Skeletal muscle cell (primary cell): ENCODE measurements at regions not wholly inside any gene's neighbourhood (a gene's known extent, or its start where the extent isn't known, plus 50 kb on each side); places are given as distances from the start of the nearest gene placed in this dataset.

ENCODE experiments used
- DNase-seq: peaks from one replicate; pipeline ENCODE4 v3.0.0-alpha.2; 2010; ENCODE audit warnings: low read depth
- H3K4me3 ChIP-seq: 2 replicates; pipeline ENCODE4 v1.5.1; 2011; ENCODE audit warnings: low read depth, mild to moderate bottlenecking, control low read depth, low read length, moderate library complexity

DNA sequence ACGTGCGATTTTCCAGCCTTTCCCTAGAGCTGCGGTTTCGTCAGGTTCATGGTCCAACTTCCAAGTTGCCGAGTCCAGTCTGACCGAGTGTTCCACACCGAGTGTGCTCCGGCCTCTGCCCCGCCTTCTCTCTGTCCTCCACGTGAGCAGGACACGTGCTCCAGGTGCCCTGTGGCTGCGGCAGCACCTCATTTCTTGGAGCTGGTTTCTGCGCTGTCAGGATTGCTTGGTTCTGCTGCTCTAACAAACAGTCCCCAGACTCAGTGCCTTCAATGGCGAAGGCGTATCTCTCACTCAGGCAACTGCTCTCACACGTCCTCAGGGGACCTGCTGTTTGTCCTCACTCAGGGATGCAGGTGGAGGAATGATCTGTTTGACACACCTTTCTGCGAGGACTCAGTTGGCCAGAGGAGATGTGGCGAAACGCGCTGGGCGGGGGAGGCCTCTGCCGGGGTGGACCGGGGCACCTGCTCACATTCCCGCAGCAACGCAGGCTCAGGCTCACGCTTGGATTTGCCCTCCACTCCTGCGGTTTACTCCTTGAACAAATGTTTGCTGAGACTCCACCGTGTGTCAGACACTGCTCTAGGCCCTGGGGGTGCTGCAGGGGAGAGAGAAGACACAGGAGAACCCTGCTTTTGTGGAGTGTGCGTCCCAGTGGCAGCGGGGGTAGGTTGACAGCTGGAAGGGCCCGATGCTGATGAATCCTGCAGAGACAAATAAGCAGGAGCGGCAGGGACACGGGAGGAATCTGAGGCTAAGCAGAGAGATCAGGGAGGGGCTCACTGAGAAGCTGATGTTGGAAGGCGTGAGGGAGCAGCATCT lies 63.4 kb upstream of the FBRSL1 start:
- H3K4me3 ChIP-seq: no peak overlapping the region
- DNase-seq: no peak

GRCh38 chr12:132424811-132425210 lies 65.1 kb upstream of the FBRSL1 start:
- no peak overlapping the region for H3K4me3 ChIP-seq
- no peak for DNase-seq

GRCh38 chr12:132423820-132424645 lies 65.9 kb upstream of the FBRSL1 start:
- no peak overlapping the region for H3K4me3 ChIP-seq
- no peak for DNase-seq

- no peak for DNase-seq
- H3K4me3 ChIP-seq: no peak overlapping the region
These were observed 66.6 kb upstream of the FBRSL1 start for GRCh38 chr12:132423251-132423819.

- DNase-seq: no peak
- no peak overlapping the region for H3K4me3 ChIP-seq
These were observed 67.4 kb upstream of the FBRSL1 start for GRCh38 chr12:132422381-132423043.

GRCh38 chr12:132422040-132422380 lies 67.9 kb upstream of the FBRSL1 start:
- DNase-seq: no peak
- H3K4me3 ChIP-seq: no peak overlapping the region

- DNase-seq: no peak
- H3K4me3 ChIP-seq: no peak overlapping the region
These were observed 70.2 kb upstream of the FBRSL1 start for GRCh38 chr12:132419631-132420246.

DNA sequence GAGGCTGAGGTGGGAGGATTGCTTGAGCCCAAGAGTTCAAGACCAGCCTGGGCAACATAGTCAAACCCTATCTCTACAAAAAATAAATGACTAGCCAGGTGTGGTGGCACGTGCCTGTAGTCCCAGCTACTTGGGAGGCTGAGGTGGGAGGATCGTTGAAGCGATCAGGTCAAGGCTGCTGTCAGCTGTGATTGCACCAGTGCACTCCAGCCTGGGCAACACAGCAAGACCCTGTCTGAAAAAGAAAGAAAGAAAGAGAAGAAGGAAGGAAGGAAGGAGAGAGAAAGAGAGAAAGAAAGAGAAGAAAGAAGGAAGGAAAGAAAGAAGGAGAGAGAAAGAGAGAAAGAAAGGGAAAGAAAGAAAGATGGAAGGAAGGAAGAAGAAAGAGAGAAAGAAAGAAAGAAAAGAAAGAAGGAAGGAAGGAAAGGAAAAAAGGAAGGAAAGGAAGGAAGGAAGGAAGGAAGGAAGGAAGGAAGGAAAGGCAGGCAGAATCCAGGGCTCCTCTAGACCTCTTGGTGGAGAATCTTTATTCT lies 71.5 kb upstream of the FBRSL1 start:
- no peak for DNase-seq

DNA sequence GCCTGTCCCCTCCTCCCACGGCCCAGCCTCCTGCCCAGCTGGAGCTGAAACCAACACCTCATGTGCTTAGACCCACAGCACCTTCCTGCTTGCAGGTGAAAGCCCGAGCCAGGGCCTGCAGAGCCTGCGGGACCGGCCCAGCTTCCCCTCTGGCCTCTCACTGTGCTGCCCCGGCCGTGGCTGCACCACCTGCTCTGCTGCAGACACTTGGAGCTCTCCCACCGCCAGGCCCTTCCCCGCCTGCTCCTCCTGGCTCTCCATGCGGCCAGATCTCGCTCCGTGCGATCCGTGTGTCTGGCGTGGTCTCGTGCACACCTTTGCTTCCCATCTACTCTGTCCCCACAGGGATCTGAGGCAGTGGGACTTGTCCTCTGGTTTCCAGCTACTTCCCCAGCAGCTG lies 72.2 kb upstream of the FBRSL1 start:
- DNase-seq: no peak
- no peak overlapping the region for H3K4me3 ChIP-seq

More for the DNA sequence above, 71.5 kb upstream of the FBRSL1 start:
- H3K4me3 ChIP-seq: no peak overlapping the region

DNA sequence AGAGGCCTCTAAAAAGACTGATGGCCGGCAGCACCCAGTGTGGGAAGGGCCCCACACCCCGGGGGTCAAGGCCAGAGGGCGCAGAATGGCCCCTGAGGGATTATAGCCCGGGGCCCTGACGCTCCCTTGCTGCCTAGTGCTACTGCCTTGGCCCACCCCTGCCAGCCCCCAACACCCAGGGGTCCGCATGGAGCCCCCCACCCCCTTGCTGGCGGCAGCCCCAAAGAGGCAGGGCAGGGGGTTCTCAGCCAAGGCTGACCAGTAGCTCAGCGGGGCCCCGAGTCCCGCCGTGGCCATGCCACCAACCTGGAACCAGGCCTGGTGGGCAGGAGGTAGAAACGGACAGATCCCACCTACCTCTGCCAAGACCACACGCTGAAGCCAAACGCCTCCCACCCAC lies 73.1 kb upstream of the FBRSL1 start:
- DNase-seq: no peak
- no peak overlapping the region for H3K4me3 ChIP-seq

GRCh38 chr12:132416121-132416673 lies 73.8 kb upstream of the FBRSL1 start:
- no peak overlapping the region for H3K4me3 ChIP-seq
- no peak for DNase-seq

DNA sequence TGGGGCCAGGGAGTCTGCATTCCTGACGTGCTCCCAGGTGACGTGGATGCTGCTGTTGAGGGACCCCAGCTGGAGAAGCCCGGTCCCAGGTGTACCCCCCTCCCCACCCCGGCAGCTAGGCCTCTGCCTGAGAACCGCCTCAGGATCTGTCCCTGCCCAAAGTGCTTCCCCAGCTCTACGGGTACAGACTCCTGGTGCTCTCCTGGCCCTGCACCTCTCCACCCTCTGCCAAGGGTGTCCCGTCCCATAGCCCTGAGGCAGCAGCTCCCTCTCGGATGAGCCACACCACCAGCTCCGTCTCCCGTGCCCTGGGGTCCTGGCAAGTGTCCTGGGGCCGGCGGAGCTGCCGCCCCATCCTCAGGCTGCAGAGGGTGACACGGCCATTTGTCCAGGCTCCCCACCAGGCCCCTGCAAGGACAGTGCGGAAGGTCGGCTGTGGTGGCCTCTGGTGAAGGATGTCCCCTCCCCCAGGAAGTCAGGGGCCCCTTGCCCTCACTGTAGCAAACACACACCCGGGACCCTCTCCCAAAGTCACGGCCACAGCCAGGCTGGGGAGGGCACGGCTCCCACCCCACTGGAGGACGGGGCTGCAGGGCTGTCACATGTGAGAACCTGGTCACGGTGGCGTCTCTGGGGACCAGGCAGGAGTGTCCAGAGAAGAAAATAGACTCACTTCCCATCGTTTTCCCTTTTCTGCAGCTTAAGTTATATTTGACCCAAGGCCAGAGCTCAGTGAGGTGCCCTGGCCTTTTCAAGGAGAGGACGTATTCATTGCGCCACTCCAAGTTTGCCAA lies 74.4 kb upstream of the FBRSL1 start:
- no peak for DNase-seq
- no peak overlapping the region for H3K4me3 ChIP-seq

DNA sequence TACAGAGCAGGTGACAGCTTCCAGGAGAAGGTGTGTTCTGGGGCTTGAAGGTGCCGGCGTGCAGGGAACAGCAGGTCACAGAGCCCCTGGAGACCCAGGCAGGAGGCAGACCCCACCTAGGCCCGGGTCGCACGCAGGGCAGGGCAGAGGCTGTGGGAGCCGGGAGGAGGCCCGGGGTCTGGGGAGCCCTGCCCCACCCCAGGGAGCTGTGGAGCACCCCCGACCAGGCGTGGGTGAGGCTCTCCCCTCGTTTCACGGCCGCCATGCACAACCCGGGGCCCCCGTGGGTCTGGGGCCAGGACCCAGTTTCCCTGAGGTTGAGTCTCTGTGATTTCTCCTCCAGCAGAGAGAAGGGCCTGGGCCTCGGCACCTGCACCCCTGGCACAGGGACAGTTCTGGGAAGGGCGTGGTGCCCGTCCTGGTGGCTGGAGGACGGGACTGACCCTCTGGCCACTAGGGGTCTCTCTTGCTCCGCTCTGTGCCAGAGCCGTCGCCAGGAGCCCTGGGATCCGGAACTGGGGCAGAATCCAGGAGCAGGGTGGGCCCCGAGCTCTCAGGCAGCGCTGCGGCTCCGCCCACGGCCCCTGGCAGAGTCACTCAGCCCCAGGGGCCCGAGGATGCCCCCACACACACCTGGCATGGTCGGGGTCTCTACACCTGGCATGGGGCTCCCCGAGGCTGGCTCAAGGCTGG lies 75.2 kb upstream of the FBRSL1 start:
- no peak overlapping the region for H3K4me3 ChIP-seq

GRCh38 chr12:132413931-132414588 lies 75.9 kb upstream of the FBRSL1 start:
- H3K4me3 ChIP-seq: no peak overlapping the region
- DNase-seq: no peak

More for the DNA sequence above, 75.2 kb upstream of the FBRSL1 start:
- DNase-seq: no peak

- H3K4me3 ChIP-seq: no peak overlapping the region
- DNase-seq: no peak
These were observed 78.5 kb upstream of the FBRSL1 start for GRCh38 chr12:132411457-132411856.

DNA sequence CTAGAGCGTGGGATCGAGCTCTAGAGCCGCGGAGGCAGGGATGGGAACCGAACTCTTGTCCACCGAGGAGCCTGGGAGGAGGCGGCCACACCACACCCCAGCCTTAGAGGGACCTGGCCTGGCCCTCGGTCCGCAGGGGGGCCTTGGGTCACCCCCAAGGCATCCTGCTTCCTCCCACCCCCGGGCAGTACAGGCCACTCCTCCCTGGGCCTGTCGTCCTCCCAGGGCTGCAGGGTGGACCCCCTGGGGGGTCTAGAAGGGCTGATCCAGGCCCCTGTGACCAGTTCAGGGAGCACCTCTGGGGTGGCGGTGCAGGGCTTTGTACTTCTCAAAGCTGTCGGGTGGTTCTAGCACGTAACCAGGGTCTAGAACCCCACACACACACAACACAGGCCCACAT lies 79.1 kb upstream of the FBRSL1 start:
- no peak overlapping the region for H3K4me3 ChIP-seq
- DNase-seq: no peak

DNA sequence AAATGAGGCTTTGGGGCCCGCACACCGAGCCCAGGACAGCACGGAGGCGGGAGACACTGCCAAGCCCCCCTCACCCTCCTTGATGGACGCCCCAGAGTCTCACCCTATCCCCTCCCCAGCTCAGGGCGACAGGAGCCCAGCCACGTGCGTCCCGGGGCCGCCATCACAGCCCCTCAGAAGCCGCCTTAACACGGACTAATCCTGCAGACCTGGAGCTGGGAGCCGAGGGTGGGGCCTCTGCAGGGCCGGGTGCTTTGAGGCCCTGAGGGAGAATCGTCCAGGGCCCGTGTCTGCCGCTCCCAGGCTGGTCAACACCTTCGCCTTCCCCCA lies 79.7 kb upstream of the FBRSL1 start:
- DNase-seq: no peak
- H3K4me3 ChIP-seq: no peak overlapping the region
